ENCODE measurements at regions not wholly inside any gene's neighbourhood (a gene's known extent, or its start where the extent isn't known, plus 50 kb on each side); places are given as distances from the start of the nearest gene placed in this dataset.

DNA sequence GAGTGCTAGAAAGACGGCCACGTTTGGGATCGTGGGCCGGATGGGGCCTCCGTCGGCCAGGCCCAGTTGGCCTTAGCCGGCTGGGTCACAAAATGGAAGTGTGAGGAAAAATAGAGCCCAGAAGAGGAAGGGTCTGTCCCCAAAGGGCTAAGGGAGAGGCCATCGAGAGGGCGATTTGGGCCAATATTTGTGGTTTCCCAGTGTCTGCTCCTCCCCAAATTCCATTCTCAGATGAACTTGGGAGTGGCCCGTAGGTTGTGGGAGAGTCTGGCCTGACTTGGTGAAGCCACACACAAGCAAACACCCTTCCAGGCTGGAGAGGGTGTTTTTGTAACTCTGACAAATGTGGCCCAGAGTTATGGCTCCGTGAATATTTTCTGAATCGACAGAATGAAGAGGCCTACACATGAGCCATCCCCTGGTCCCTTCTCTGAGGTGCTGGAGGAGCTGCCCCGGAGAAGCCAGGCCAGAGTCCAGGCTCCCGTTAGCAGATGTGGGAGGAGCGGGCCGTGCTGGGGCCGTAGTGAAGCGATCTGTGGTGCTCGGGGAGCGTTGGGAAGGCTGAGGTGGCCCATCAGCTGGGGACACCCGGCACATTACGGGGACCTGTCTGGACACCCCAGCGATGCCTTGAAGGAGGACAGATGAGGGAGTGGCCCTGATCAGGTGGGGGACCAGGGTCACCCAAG, 73.5 kb upstream of the PPARA start:
- TF ChIP-seq TEAD1 (CRISPR knock-in tag; IDR thresholded peaks at IDR 0.05) (no peak), ZBTB21 (CRISPR knock-in tag; IDR thresholded peaks at IDR 0.05; ENCODE audit: borderline replicate concordance) (no peak), STAT6 (CRISPR knock-in tag; conservative IDR thresholded peaks at IDR 0.05; ENCODE audit: low read depth) (no peak), ZNF425 (CRISPR knock-in tag; conservative IDR thresholded peaks at IDR 0.05) (no peak), TP53 (CRISPR knock-in tag; IDR thresholded peaks at IDR 0.05) (no peak), ZNF317 (CRISPR knock-in tag; IDR thresholded peaks at IDR 0.05; ENCODE audit: borderline replicate concordance, low read depth) (no peak), GRHL2 (CRISPR knock-in tag; IDR thresholded peaks at IDR 0.05; ENCODE audit: insufficient replicate concordance, severe bottlenecking) (no peak), ZSCAN18 (CRISPR knock-in tag; IDR thresholded peaks at IDR 0.05) (no peak), NFATC4 (CRISPR knock-in tag; IDR thresholded peaks at IDR 0.05) (no peak), NR1H2 (CRISPR knock-in tag; IDR thresholded peaks at IDR 0.05) (no peak), OVOL2 (CRISPR knock-in tag; IDR thresholded peaks at IDR 0.05; ENCODE audit: borderline replicate concordance) (no peak), ZNF232 (CRISPR knock-in tag; IDR thresholded peaks at IDR 0.05) (no peak), NR2C2 (CRISPR knock-in tag; IDR thresholded peaks at IDR 0.05) (no peak), ZBTB43 (CRISPR knock-in tag; IDR thresholded peaks at IDR 0.05) (no peak), PRRX2 (CRISPR knock-in tag; IDR thresholded peaks at IDR 0.05) (no peak), KAT7 (CRISPR knock-in tag; IDR thresholded peaks at IDR 0.05; ENCODE audit: borderline replicate concordance) (no peak), FOXK1 (CRISPR knock-in tag; IDR thresholded peaks at IDR 0.05) (no peak)
- TF ChIP-seq, protein P1, sequence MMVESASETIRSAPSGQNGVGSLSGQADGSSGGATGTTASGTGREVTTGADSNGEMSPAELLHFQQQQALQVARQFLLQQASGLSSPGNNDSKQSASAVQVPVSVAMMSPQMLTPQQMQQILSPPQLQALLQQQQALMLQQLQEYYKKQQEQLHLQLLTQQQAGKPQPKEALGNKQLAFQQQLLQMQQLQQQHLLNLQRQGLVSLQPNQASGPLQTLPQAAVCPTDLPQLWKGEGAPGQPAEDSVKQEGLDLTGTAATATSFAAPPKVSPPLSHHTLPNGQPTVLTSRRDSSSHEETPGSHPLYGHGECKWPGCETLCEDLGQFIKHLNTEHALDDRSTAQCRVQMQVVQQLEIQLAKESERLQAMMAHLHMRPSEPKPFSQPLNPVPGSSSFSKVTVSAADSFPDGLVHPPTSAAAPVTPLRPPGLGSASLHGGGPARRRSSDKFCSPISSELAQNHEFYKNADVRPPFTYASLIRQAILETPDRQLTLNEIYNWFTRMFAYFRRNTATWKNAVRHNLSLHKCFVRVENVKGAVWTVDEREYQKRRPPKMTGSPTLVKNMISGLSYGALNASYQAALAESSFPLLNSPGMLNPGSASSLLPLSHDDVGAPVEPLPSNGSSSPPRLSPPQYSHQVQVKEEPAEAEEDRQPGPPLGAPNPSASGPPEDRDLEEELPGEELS (CRISPR knock-in tag; IDR thresholded peaks at IDR 0.05) = no peak
- Mint-ChIP-seq H3K27me3 (ENCODE audit: low read depth) (peaks cover 31% of the 10 kb centered on the region), H3K27ac (no peak overlapping the region), H3K9me3 (no peaks in the 10 kb centered on the region), H3K4me3 (no peak overlapping the region), H3K36me3 (no peaks in the 10 kb centered on the region), H3K4me1 (peaks cover 41% of the 10 kb centered on the region)
- POLR2A ChIA-PET = no interaction called here
- DNase-seq (ENCODE audit: low spot score) (peak; percentile 7), ATAC-seq (no peak)
- CTCF ChIA-PET = interaction anchor here (0.6 to 3.8 kb wide), 7 partner anchors 15 to 82 kb away, joined by 3 to 27 read pairs (median 4); no protein-coding TSS in a partner anchor
